ENCODE measurements at regions not wholly inside any gene's neighbourhood (a gene's known extent, or its start where the extent isn't known, plus 50 kb on each side); places are given as distances from the start of the nearest gene placed in this dataset.

GRCh38 chr4:23117826-23118225 is 425.1 kb downstream of the GBA3 start:
- no TSS peak for BruUV-seq (replicated peaks)
- intact Hi-C loops (cut with micrococcal nuclease), result no loop called here
- no peak overlapping the region for H4K91ac ChIP-seq (ENCODE audit: insufficient read depth, low read depth, low read length)
- in situ Hi-C loops (cut with MboI; ENCODE audit: low sequenced_read_pairs), result no loop called here
- WGBS, 2 experiments (ENCODE audit: extremely low coverage in 2 of 2, insufficient read length in 1 of 2), result no CpG with 5 or more reads among the region's 1 CpG
- no peak overlapping the region for H3K9ac ChIP-seq (ENCODE audit: low read depth, low read length)
- DNase-seq (no peak), ATAC-seq (ENCODE audit: low read depth) (no peak)
- H3K27me3 ChIP-seq (ENCODE audit: control insufficient read depth, insufficient read depth, low read length), result no peaks in the 10 kb centered on the region
- no peaks in the 10 kb centered on the region for H3K79me1 ChIP-seq (ENCODE audit: low read depth in 1 of 2, low read length in 2 of 2)
- no peak overlapping the region for H2AK5ac ChIP-seq (ENCODE audit: low read depth, low read length)
- H3K23ac ChIP-seq (ENCODE audit: low read depth, low read length), result no peak overlapping the region
- H3K4ac ChIP-seq (ENCODE audit: low read depth, low read length), result no peak overlapping the region
- no peaks in the 10 kb centered on the region for H3K9me1 ChIP-seq (ENCODE audit: insufficient read depth, low read length)
- dilution Hi-C loops (cut with HindIII; ENCODE audit: low sequenced_read_pairs, unreplicated experiment), result no loop called here
- no peak overlapping the region for H2BK120ac ChIP-seq (ENCODE audit: low read depth, low read length)
- H3K27ac ChIP-seq (ENCODE audit: insufficient read depth, low read length), result no peak overlapping the region
- no peaks in the 10 kb centered on the region for H4K20me1 ChIP-seq (ENCODE audit: insufficient read depth, low read length)
- ChIA-PET CTCF (no interaction called here), POLR2A (ENCODE audit: unreplicated experiment) (no interaction called here)
- H3K18ac ChIP-seq (ENCODE audit: low read depth, low read length), result no peak overlapping the region
- no peak overlapping the region for H2AFZ ChIP-seq (replicated peaks; ENCODE audit: low read length, poor library complexity)
- no peak overlapping the region for H3K56ac ChIP-seq (ENCODE audit: extremely low read depth, insufficient read depth, low read length)
- H3K9me3 ChIP-seq (ENCODE audit: control insufficient read depth, insufficient read depth, low read length), result 0 out of 2 replicates have a peak, but pooled peaks cover 2% of the 10 kb centered on the region
- H3K4me2 ChIP-seq (ENCODE audit: low read depth, low read length), result no peak overlapping the region
- no peaks in the 10 kb centered on the region for H3K4me1 ChIP-seq (ENCODE audit: control insufficient read depth, insufficient read depth, low read length)
- no peak overlapping the region for H4K8ac ChIP-seq (ENCODE audit: low read depth in 2 of 2, low read length in 2 of 2)
- no peak overlapping the region for H3K14ac ChIP-seq (replicated peaks; ENCODE audit: low read depth, low read length)
- no peaks in the 10 kb centered on the region for H3K36me3 ChIP-seq (ENCODE audit: control insufficient read depth, insufficient read depth, low read length)
- H2BK5ac ChIP-seq (ENCODE audit: low read depth, low read length, poor library complexity, severe bottlenecking), result no peak overlapping the region
- H2BK20ac ChIP-seq (ENCODE audit: low read depth, low read length), result no peak overlapping the region
- no peak overlapping the region for H4K5ac ChIP-seq (ENCODE audit: low read depth, low read length)
- TF ChIP-seq MXI1 (IDR thresholded peaks at IDR 0.05; ENCODE audit: borderline replicate concordance, low read depth, low read length), result no peak
- no peak for TF ChIP-seq CHD1 (IDR thresholded peaks at IDR 0.05; ENCODE audit: low read depth, low read length)
- no peak for TF ChIP-seq BHLHE40 (IDR thresholded peaks at IDR 0.05; ENCODE audit: low read depth, low read length)
- no peak for TF ChIP-seq ELK1 (IDR thresholded peaks at IDR 0.05; ENCODE audit: borderline replicate concordance, low read depth, low read length)
- TF ChIP-seq RAD21 (IDR thresholded peaks at IDR 0.05; ENCODE audit: low read length), result no peak
- TF ChIP-seq SMC3 (IDR thresholded peaks at IDR 0.05; ENCODE audit: low read depth, low read length), result no peak
- no peak for TF ChIP-seq RFX5 (IDR thresholded peaks at IDR 0.05; ENCODE audit: low read depth, low read length)
- no peak for TF ChIP-seq MAZ (IDR thresholded peaks at IDR 0.05; ENCODE audit: borderline replicate concordance, low read depth, low read length)
- no peak for TF ChIP-seq FOS (IDR thresholded peaks at IDR 0.05; ENCODE audit: low read depth, low read length)
- TF ChIP-seq RCOR1 (IDR thresholded peaks at IDR 0.05; ENCODE audit: insufficient replicate concordance, low read length), result no peak
- TF ChIP-seq MAFK (IDR thresholded peaks at IDR 0.05; ENCODE audit: low read depth, low read length), result no peak
- no peak for TF ChIP-seq USF2 (IDR thresholded peaks at IDR 0.05; ENCODE audit: low read depth, low read length)
- no peak for TF ChIP-seq NFE2L2 (IDR thresholded peaks at IDR 0.05; ENCODE audit: low read depth, low read length)
- no peak overlapping the region for H2AK9ac ChIP-seq (replicated peaks; ENCODE audit: low read depth, low read length, poor library complexity)
- no peak overlapping the region for H3K4me3 ChIP-seq (ENCODE audit: insufficient read depth, low read depth, low read length)
- H2BK15ac ChIP-seq (ENCODE audit: low read depth, low read length), result no peak overlapping the region
